ENCODE measurements at regions not wholly inside any gene's neighbourhood (a gene's known extent, or its start where the extent isn't known, plus 50 kb on each side); places are given as distances from the start of the nearest gene placed in this dataset.

- no peak for TF ChIP-seq CTCF (IDR thresholded peaks at IDR 0.05)
- TF ChIP-seq ZFX (IDR thresholded peaks at IDR 0.05; ENCODE audit: borderline replicate concordance): no peak
These were observed 752.4 kb upstream of the PRMT6 start for GRCh38 chr1:106304106-106304505.
